Mesenchymal stem cell (in vitro differentiated cells and primary cell): ENCODE measurements at regions not wholly inside any gene's neighbourhood (a gene's known extent, or its start where the extent isn't known, plus 50 kb on each side); places are given as distances from the start of the nearest gene placed in this dataset.

ENCODE experiments used
- DNase-seq: peaks from one replicate; pipeline ENCODE4 v3.0.0-alpha.2; 2013
- H2AFZ ChIP-seq: one replicate; pipeline ENCODE4 v1.6.1; 2013; ENCODE audit warnings: low read depth, mild to moderate bottlenecking, control low read depth, inconsistent platforms, low read length, moderate library complexity
- H2AK5ac ChIP-seq: 2 replicates; pipeline ENCODE4 v1.6.1; 2013; ENCODE audit warnings: low read length, moderate library complexity, mild to moderate bottlenecking, inconsistent platforms; ENCODE audit not compliant: severe bottlenecking
- H2BK120ac ChIP-seq: one replicate; pipeline ENCODE4 v1.6.1; 2013; ENCODE audit warnings: low read depth, mild to moderate bottlenecking, inconsistent platforms, low read length, moderate library complexity
- H2BK12ac ChIP-seq, 2 experiments: one replicate each; pipeline ENCODE4 v1.6.1; 2013; ENCODE audit warnings: inconsistent platforms in 2 of 2, low read length in 2 of 2, mild to moderate bottlenecking in 2 of 2, moderate library complexity in 2 of 2, control low read depth in 1 of 2
- H2BK15ac ChIP-seq: one replicate; pipeline ENCODE4 v1.6.1; 2013; ENCODE audit warnings: mild to moderate bottlenecking, low read depth, inconsistent platforms; ENCODE audit not compliant: poor library complexity, severe bottlenecking
- H2BK5ac ChIP-seq: 2 replicates; pipeline ENCODE4 v1.6.1; 2013; ENCODE audit warnings: low read depth, mild to moderate bottlenecking, low read length, control low read depth, inconsistent platforms; ENCODE audit not compliant: poor library complexity, severe bottlenecking
- H3K14ac ChIP-seq, 2 experiments: one replicate each; pipeline ENCODE4 v1.6.1; 2013; ENCODE audit warnings: inconsistent platforms in 2 of 2, low read length in 2 of 2, control low read depth in 1 of 2, mild to moderate bottlenecking in 1 of 2, moderate library complexity in 1 of 2
- H3K18ac ChIP-seq, 2 experiments: one replicate each; pipeline ENCODE4 v1.6.1; 2013; ENCODE audit warnings: inconsistent platforms in 2 of 2, low read length in 2 of 2, control low read depth in 1 of 2, low read depth in 1 of 2, mild to moderate bottlenecking in 1 of 2
- H3K23ac ChIP-seq, 2 experiments: one replicate each; pipeline ENCODE4 v1.6.1; 2013; ENCODE audit warnings: inconsistent platforms in 2 of 2, low read length in 2 of 2, mild to moderate bottlenecking in 2 of 2, moderate library complexity in 2 of 2, control low read depth in 1 of 2
- H3K27ac ChIP-seq: 2 replicates; pipeline ENCODE4 v1.5.1; 2013; ENCODE audit warnings: mild to moderate bottlenecking, moderate library complexity, low read length, control low read depth, inconsistent platforms; ENCODE audit not compliant: poor library complexity, severe bottlenecking
- H3K27me3 ChIP-seq, 2 experiments: 2 replicates each; pipeline versions ENCODE4 v1.6.1 to v1.7.0; 2013; ENCODE audit warnings: low read length in 2 of 2, mild to moderate bottlenecking in 2 of 2, moderate library complexity in 2 of 2, control low read depth in 1 of 2, inconsistent platforms in 1 of 2; ENCODE audit not compliant: control insufficient read depth in 1 of 2, insufficient read depth in 1 of 2
- H3K36me3 ChIP-seq, 2 experiments: 2 replicates each; pipeline versions ENCODE4 v1.6.1 to v1.7.0; 2013; ENCODE audit warnings: low read length in 2 of 2, control low read depth in 1 of 2, inconsistent platforms in 1 of 2, low read depth in 1 of 2, mild to moderate bottlenecking in 1 of 2; ENCODE audit not compliant: insufficient read depth in 2 of 2, control insufficient read depth in 1 of 2
- H3K4ac ChIP-seq, 2 experiments: one replicate each; pipeline ENCODE4 v1.6.1; 2013; ENCODE audit warnings: inconsistent platforms in 2 of 2, low read length in 2 of 2, mild to moderate bottlenecking in 2 of 2, moderate library complexity in 2 of 2, control low read depth in 1 of 2, low read depth in 1 of 2
- H3K4me1 ChIP-seq: 2 replicates; pipeline ENCODE4 v1.6.1; 2013; ENCODE audit warnings: low read depth, low read length, control low read depth; ENCODE audit not compliant: control insufficient read depth, insufficient read depth
- H3K4me2 ChIP-seq: 2 replicates; pipeline ENCODE4 v1.6.1; 2013; ENCODE audit warnings: low read length, mild to moderate bottlenecking, inconsistent platforms; ENCODE audit not compliant: poor library complexity, severe bottlenecking
- H3K4me3 ChIP-seq, 2 experiments: 2 replicates each; pipeline versions ENCODE4 v1.5.1 to v1.7.0; 2013; ENCODE audit warnings: low read length in 2 of 2, mild to moderate bottlenecking in 2 of 2, control low read depth in 1 of 2, low read depth in 1 of 2; ENCODE audit not compliant: insufficient read depth in 1 of 2
- H3K79me1 ChIP-seq: replicated peaks from 2 replicates; pipeline ENCODE4 v1.6.1; 2013; ENCODE audit warnings: mild to moderate bottlenecking, control low read depth, low read length, inconsistent platforms; ENCODE audit not compliant: poor library complexity, severe bottlenecking
- H3K9ac ChIP-seq: 2 replicates; pipeline ENCODE4 v1.7.0; 2013; ENCODE audit warnings: mild to moderate bottlenecking, low read length, moderate library complexity
- H3K9me3 ChIP-seq: 2 replicates; pipeline ENCODE4 v1.7.0; 2013; ENCODE audit warnings: mild to moderate bottlenecking, low read length; ENCODE audit not compliant: control insufficient read depth
- H4K8ac ChIP-seq: one replicate; pipeline ENCODE4 v1.6.1; 2013; ENCODE audit warnings: inconsistent platforms, mild to moderate bottlenecking, low read length, moderate library complexity
- H4K91ac ChIP-seq: one replicate; pipeline ENCODE4 v1.6.1; 2013; ENCODE audit warnings: mild to moderate bottlenecking, low read length, inconsistent platforms
- WGBS: methylation state at CpG from one replicate; pipeline ENCODE4 v1.1.7; 2013; ENCODE audit warnings: mixed read lengths; 5-methylcytosine and 5-hydroxymethylcytosine counted together

DNA sequence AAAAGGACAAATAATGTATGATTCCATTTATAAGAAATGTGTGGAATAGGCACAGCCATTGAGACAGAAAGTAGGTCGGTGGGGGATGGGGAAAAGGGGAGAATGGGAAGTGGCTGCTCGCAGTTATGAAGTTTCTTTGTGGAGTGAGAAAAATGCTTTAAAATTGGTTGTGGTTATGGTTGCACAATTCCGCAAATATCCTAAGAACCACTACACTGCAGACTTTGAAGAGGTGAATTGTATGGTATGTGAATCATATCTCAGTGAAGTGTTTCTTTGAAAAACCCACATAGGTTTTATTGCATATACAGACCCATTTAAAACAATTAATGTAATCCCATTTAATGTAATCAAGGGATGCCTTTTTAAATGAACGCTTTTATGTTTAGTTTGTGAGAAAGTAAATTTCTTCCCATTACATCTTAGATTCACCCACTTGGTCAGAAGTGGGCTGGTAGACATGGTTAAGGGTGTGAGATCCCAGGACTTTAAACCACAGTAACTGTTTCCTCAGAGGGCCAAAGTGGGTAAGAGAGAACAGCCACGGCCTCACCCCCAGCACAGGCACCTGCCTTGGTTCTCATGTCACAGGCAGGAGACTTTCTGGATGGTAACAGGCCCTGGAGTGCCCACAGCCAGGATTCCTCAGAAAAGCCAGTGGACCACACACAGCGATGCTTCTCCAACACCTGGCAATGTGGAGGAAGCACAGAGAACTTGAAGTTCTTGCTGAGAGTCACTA, 119.3 kb upstream of the GJB6 start:
- Histone ChIP-seq H3K14ac (no peak overlapping the region), H4K8ac (no peak overlapping the region), H3K9me3 (no peaks in the 10 kb centered on the region)

DNA sequence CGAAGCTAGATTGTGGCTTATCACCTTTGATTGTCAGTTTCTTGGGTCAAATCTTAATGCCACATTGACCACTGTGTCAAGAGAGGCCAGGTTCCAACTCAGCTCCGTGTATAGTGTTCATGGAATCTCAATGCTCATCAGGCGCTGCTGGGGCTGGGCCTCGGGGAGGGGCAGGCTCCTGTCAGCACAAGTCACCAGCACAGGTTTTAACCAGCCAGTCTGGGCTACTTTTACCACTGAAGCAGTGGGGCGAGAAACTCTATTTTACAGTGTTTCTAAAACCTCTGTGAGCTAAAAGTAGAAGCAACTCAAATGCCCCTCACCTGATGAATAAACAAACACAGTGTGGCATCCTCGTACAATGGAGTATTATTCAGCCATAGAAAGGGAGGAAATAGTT, 118.7 kb upstream of the GJB6 start:
- Histone ChIP-seq H3K14ac (no peak overlapping the region), H3K9me3 (no peaks in the 10 kb centered on the region), H3K27me3 (no peaks in the 10 kb centered on the region), H2BK15ac (no peak overlapping the region), H3K4me1 (peaks cover 7% of the 10 kb centered on the region), H3K9ac (no peak overlapping the region), H3K18ac (no peak overlapping the region), H2BK120ac (no peak overlapping the region), H3K23ac (no peak overlapping the region), H2AK5ac (peak overlapping the region; percentile 59), H2BK12ac (no peak overlapping the region), H3K4me2 (no peak overlapping the region), H4K91ac (no peak overlapping the region), H2AFZ (no peak overlapping the region), H2BK5ac (no peak overlapping the region), H3K4me3 (no peak overlapping the region), H3K79me1 (no peaks in the 10 kb centered on the region), H4K8ac (no peak overlapping the region), H3K4ac (no peak overlapping the region), H3K36me3 (no peaks in the 10 kb centered on the region), H3K27ac (peak overlapping the region; percentile 30)
- 92% methylated on average over 6 of the region's 6 CpGs for WGBS
- no peak for DNase-seq

More for the DNA sequence above, 119.3 kb upstream of the GJB6 start:
- Histone ChIP-seq H2BK5ac (no peak overlapping the region), H3K27ac (peak overlapping the region; percentile 30), H2AFZ (no peak overlapping the region), H3K4me1 (peaks cover 7% of the 10 kb centered on the region), H3K4me3 (no peak overlapping the region), H3K9ac (no peak overlapping the region), H3K4me2 (no peak overlapping the region), H2BK15ac (no peak overlapping the region), H3K23ac (no peak overlapping the region), H3K18ac (no peak overlapping the region), H3K36me3 (no peaks in the 10 kb centered on the region), H2BK120ac (no peak overlapping the region), H3K4ac (no peak overlapping the region), H4K91ac (no peak overlapping the region), H2BK12ac (no peak overlapping the region), H3K27me3 (no peaks in the 10 kb centered on the region), H2AK5ac (peak overlapping the region; percentile 61), H3K79me1 (no peaks in the 10 kb centered on the region)
- DNase-seq = peak; percentile 24
- 78% methylated on average over 4 of the region's 6 CpGs for WGBS

DNA sequence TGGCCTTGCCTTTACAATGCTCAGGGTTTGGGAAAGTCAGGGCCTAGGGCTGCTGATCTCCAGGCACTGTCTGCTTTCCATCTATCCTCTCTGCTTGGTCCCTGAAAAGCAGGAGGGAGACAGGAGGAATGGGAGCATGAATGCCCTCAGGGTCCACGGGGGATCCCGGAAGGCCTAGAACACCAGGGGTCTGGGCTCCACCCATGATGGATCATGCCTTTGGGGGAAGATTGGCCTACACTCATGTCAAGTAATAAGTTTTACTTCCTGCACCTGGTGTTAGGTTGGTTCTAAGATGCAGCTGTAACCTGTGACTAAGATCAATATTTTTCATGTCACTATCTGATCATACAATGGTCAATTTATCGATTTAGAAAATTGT, 118.3 kb upstream of the GJB6 start:
- no peak overlapping the region for H3K4ac ChIP-seq
- H2BK120ac ChIP-seq = no peak overlapping the region
- H3K27ac ChIP-seq = no peak overlapping the region
- no peak overlapping the region for H4K91ac ChIP-seq
- H3K18ac ChIP-seq = no peak overlapping the region
- H2AFZ ChIP-seq = no peak overlapping the region
- H3K9ac ChIP-seq = no peak overlapping the region
- H3K27me3 ChIP-seq = no peaks in the 10 kb centered on the region
- H3K23ac ChIP-seq = no peak overlapping the region
- WGBS = 95% methylated on average over 3 of the region's 3 CpGs
- no peak overlapping the region for H3K4me2 ChIP-seq
- no peak overlapping the region for H2BK5ac ChIP-seq
- no peaks in the 10 kb centered on the region for H3K79me1 ChIP-seq
- H2AK5ac ChIP-seq = peak overlapping the region; percentile 33
- H4K8ac ChIP-seq = no peak overlapping the region
- no peaks in the 10 kb centered on the region for H3K9me3 ChIP-seq
- H3K14ac ChIP-seq = no peak overlapping the region
- H3K4me1 ChIP-seq = peaks cover 7% of the 10 kb centered on the region
- no peak for DNase-seq
- H2BK12ac ChIP-seq = no peak overlapping the region
- no peak overlapping the region for H3K4me3 ChIP-seq
- no peaks in the 10 kb centered on the region for H3K36me3 ChIP-seq
- no peak overlapping the region for H2BK15ac ChIP-seq

DNA sequence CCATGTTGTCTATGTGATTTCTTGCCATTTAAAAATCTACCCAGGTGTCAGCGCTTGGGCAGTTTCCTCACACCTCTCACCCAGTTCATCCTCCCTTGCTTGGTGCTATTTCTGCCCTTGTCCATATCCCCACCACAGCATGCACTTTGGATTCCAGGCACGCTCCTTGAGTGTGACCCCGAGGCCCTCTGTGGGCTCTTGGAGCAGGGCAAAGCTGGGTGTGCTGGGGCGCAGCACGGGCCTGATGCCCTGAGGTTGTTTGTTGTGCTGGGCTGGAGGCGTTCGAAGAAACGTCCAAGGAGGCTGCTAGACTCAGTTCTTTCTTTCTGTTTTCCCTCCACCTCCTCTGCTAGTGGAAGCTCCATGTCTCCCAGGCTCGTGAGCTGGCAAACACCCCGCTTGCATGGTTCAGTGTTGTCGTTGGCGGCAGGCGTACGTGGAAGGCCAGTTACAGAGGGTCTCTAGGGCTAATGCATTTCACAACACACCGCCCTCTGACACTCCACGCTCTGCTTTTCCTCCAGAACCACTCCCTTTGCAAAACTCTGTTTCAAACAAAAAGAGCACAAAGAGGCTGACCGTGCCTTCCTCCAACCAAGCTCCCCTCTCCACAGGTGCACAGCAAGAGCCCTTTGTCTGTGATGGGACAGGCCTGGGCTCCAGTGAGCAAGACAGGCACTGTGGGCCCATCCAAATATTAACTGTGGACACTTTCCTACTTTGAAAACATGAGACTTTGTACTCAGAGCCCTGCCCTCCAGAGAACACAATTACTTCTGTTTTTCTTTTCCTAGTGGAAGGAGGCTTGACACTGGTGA, 117.7 kb upstream of the GJB6 start:
- Histone ChIP-seq H2BK5ac (no peak overlapping the region), H2BK15ac (no peak overlapping the region), H4K8ac (no peak overlapping the region), H3K79me1 (no peaks in the 10 kb centered on the region), H3K27ac (no peak overlapping the region), H3K36me3 (no peaks in the 10 kb centered on the region), H2AFZ (no peak overlapping the region), H2BK120ac (no peak overlapping the region), H3K18ac (no peak overlapping the region), H3K9ac (no peak overlapping the region), H2BK12ac (no peak overlapping the region), H3K27me3 (no peaks in the 10 kb centered on the region), H3K4ac (no peak overlapping the region), H3K4me2 (no peak overlapping the region), H3K9me3 (no peaks in the 10 kb centered on the region), H3K23ac (no peak overlapping the region), H3K14ac (no peak overlapping the region), H4K91ac (no peak overlapping the region), H3K4me1 (peaks cover 7% of the 10 kb centered on the region), H3K4me3 (peak overlapping the region in 1 of 2 experiments; percentile 5), H2AK5ac (peak overlapping the region; percentile 33)
- no peak for DNase-seq
- 88% methylated on average over 17 of the region's 17 CpGs for WGBS
